Erythroblast (primary cell): ENCODE measurements at regions not wholly inside any gene's neighbourhood (a gene's known extent, or its start where the extent isn't known, plus 50 kb on each side); places are given as distances from the start of the nearest gene placed in this dataset.

ENCODE experiments used
- DNase-seq, 2 experiments: peaks; one replicate each; lab custom pipeline; 2025; lab: John Stamatoyannopoulos, UW
- GATA1 ChIP-seq: IDR thresholded peaks from 2 replicates; pipeline ENCODE4 v1.6.1; 2011; ENCODE audit warnings: low read depth, mild to moderate bottlenecking, control low read depth, low read length, moderate library complexity
- POLR2A ChIP-seq: IDR thresholded peaks from 2 replicates; pipeline ENCODE4 v1.6.1; 2011; ENCODE audit warnings: mild to moderate bottlenecking, low read length

- no peak for DNase-seq
- no peak for TF ChIP-seq GATA1
- no peak for TF ChIP-seq POLR2A
Observed at GRCh38 chr13:106752584-106753170, 184.7 kb upstream of the ARGLU1 start.

GRCh38 chr13:106748785-106749184 lies 180.8 kb upstream of the ARGLU1 start:
- TF ChIP-seq POLR2A, result no peak
- no peak for TF ChIP-seq GATA1
- no peak for DNase-seq

- no peak for TF ChIP-seq POLR2A
- TF ChIP-seq GATA1, result no peak
- DNase-seq, result no peak
Observed at GRCh38 chr13:106744516-106744915, 176.6 kb upstream of the ARGLU1 start.

GRCh38 chr13:106738186-106738678 lies 170.3 kb upstream of the ARGLU1 start:
- no peak for DNase-seq
- no peak for TF ChIP-seq GATA1
- TF ChIP-seq POLR2A, result no peak

GRCh38 chr13:106736941-106737340 lies 169.0 kb upstream of the ARGLU1 start:
- TF ChIP-seq POLR2A (no peak), GATA1 (no peak)
- DNase-seq, result no peak

- DNase-seq, result no peak
- TF ChIP-seq POLR2A (no peak), GATA1 (no peak)
Observed at GRCh38 chr13:106734198-106734597, 166.3 kb upstream of the ARGLU1 start.

- no peak for DNase-seq
- TF ChIP-seq GATA1 (no peak), POLR2A (no peak)
Observed at GRCh38 chr13:106723036-106723435, 155.1 kb upstream of the ARGLU1 start.

GRCh38 chr13:106722620-106723019 lies 154.7 kb upstream of the ARGLU1 start:
- no peak for DNase-seq
- no peak for TF ChIP-seq GATA1
- TF ChIP-seq POLR2A, result no peak

GRCh38 chr13:106721599-106721998 lies 153.7 kb upstream of the ARGLU1 start:
- TF ChIP-seq GATA1 (no peak), POLR2A (no peak)
- no peak for DNase-seq

- no peak for DNase-seq
- TF ChIP-seq GATA1 (no peak), POLR2A (no peak)
Observed at GRCh38 chr13:106714271-106714982, 146.5 kb upstream of the ARGLU1 start.

GRCh38 chr13:106712381-106712780 lies 144.4 kb upstream of the ARGLU1 start:
- no peak for TF ChIP-seq POLR2A
- TF ChIP-seq GATA1, result no peak
- DNase-seq, result no peak

- DNase-seq, result no peak
- TF ChIP-seq GATA1 (no peak), POLR2A (no peak)
Observed at GRCh38 chr13:106710266-106710665, 142.3 kb upstream of the ARGLU1 start.

- no peak for DNase-seq
- TF ChIP-seq POLR2A (no peak), GATA1 (no peak)
Observed at GRCh38 chr13:106709522-106709921, 141.6 kb upstream of the ARGLU1 start.

- TF ChIP-seq GATA1 (no peak), POLR2A (no peak)
- no peak for DNase-seq
Observed at GRCh38 chr13:106702505-106702904, 134.6 kb upstream of the ARGLU1 start.
